B cell (primary cell): ENCODE measurements at regions not wholly inside any gene's neighbourhood (a gene's known extent, or its start where the extent isn't known, plus 50 kb on each side); places are given as distances from the start of the nearest gene placed in this dataset.

Source experiments
- ATAC-seq: fragments of 200-7000 bp; cut with Tn5 transposase; one replicate; pipeline ENCODE4 v1.10.0; 2021; ENCODE audit warnings: low read depth, mild to moderate bottlenecking, moderate number of reproducible peaks, moderate library complexity
- CTCF ChIA-PET: fragments of 350-600 bp; sonication (Branson Sonifier 250); formaldehyde crosslinking; loops from one replicate; lab custom pipeline; 2021; ENCODE audit warnings: antibody characterized with exemption, inconsistent platforms; lab: Charles Lee
- POLR2A ChIA-PET: fragments of 350-600 bp; sonication (Branson Sonifier 250); formaldehyde crosslinking; loops from one replicate; lab custom pipeline; 2021; ENCODE audit warnings: antibody characterized with exemption; lab: Charles Lee
- DNase-seq: peaks from one replicate; pipeline ENCODE4 v3.0.0; 2013
- H2AFZ ChIP-seq: 2 replicates; pipeline ENCODE4 v1.6.1; 2012; ENCODE audit warnings: mild to moderate bottlenecking, low read depth, low read length; ENCODE audit not compliant: insufficient read depth, poor library complexity, severe bottlenecking
- H3K27ac ChIP-seq, 2 donors: 1 replicate in 1 of 2; 2 replicates in 1 of 2; pipeline ENCODE4 v1.5.1; 2012 to 2013; ENCODE audit warnings: low read length in 2 of 2, mild to moderate bottlenecking in 2 of 2, moderate library complexity in 1 of 2
- H3K27me3 ChIP-seq, 4 experiments: fragments of 200-600 bp in 1 of 4; sonication (generic) in 1 of 4; replicated peaks in 1 of 4; 1 replicate in 2 of 4; 2 replicates in 2 of 4; pipeline versions ENCODE4 v1.6.1 to v1.7.0; 2013 to 2016; ENCODE audit warnings: low read length in 3 of 4, mild to moderate bottlenecking in 2 of 4, mixed read lengths in 1 of 4, moderate library complexity in 1 of 4; ENCODE audit not compliant: insufficient read depth in 4 of 4, control insufficient read depth in 3 of 4; ENCODE audit errors: control extremely low read depth in 1 of 4
- H3K36me3 ChIP-seq, 2 experiments: replicated peaks in 1 of 2; 1 replicate in 1 of 2; 2 replicates in 1 of 2; pipeline versions ENCODE4 v1.6.1 to v1.7.1; 2013; ENCODE audit warnings: low read length in 1 of 2; ENCODE audit not compliant: insufficient read depth in 2 of 2, control insufficient read depth in 1 of 2; ENCODE audit errors: control extremely low read depth in 1 of 2, extremely low read depth in 1 of 2
- H3K4me1 ChIP-seq, 2 donors: fragments of 200-600 bp in 1 of 2; sonication (generic) in 1 of 2; 1 replicate in 1 of 2; 2 replicates in 1 of 2; pipeline versions ENCODE4 v1.5.1 to v1.6.1; 2013 to 2017; ENCODE audit warnings: low read length in 2 of 2; ENCODE audit not compliant: control insufficient read depth in 2 of 2, insufficient read depth in 2 of 2
- H3K4me2 ChIP-seq: replicated peaks from 2 replicates; pipeline ENCODE3; 2012; ENCODE audit warnings: mild to moderate bottlenecking, low read depth, low read length; ENCODE audit not compliant: poor library complexity, severe bottlenecking
- H3K4me3 ChIP-seq, 5 experiments: fragments of 200-600 bp in 1 of 5; sonication (generic) in 1 of 5; 1 replicate in 3 of 5; 2 replicates in 2 of 5; pipeline versions ENCODE4 v1.5.1 to v1.7.0; 2011 to 2016; ENCODE audit warnings: low read length in 4 of 5, mild to moderate bottlenecking in 4 of 5, low read depth in 2 of 5, control low read depth in 1 of 5, moderate library complexity in 1 of 5; ENCODE audit not compliant: insufficient read depth in 1 of 5; ENCODE audit errors: control extremely low read depth in 1 of 5, extremely low read depth in 1 of 5
- H3K79me2 ChIP-seq: fragments of 200-600 bp; sonication (generic); one replicate; pipeline ENCODE4 v1.6.0; 2016; ENCODE audit warnings: low read length; ENCODE audit not compliant: control insufficient read depth, insufficient read depth
- H3K9ac ChIP-seq: fragments of 200-600 bp; sonication (generic); 2 replicates; pipeline ENCODE4 v1.6.1; 2017; ENCODE audit warnings: mild to moderate bottlenecking, low read length, moderate library complexity
- H3K9me3 ChIP-seq, 3 donors: one replicate each; pipeline versions ENCODE4 v1.6.1 to v1.7.1; 2013; ENCODE audit warnings: low read length in 2 of 3; ENCODE audit not compliant: control insufficient read depth in 2 of 3, insufficient read depth in 1 of 3; ENCODE audit errors: control extremely low read depth in 1 of 3
- H4K20me1 ChIP-seq: 2 replicates; pipeline ENCODE4 v1.6.0; 2012; ENCODE audit warnings: mild to moderate bottlenecking, low read length; ENCODE audit not compliant: insufficient read depth, control insufficient read depth, poor library complexity, severe bottlenecking
- H3K27ac Mint-ChIP-seq: one replicate; pipeline ENCODE4 v1.8.0; 2021; ENCODE audit warnings: mixed read lengths
- H3K27me3 Mint-ChIP-seq: one replicate; pipeline ENCODE4 v1.8.0; 2021; ENCODE audit warnings: mixed read lengths
- H3K4me1 Mint-ChIP-seq: one replicate; pipeline ENCODE4 v1.8.0; 2021; ENCODE audit warnings: mixed read lengths
- H3K4me3 Mint-ChIP-seq: one replicate; pipeline ENCODE4 v1.8.0; 2021; ENCODE audit warnings: mixed read lengths
- H3K9me3 Mint-ChIP-seq: one replicate; pipeline ENCODE4 v1.8.0; 2022; ENCODE audit warnings: mixed read lengths; ENCODE audit not compliant: insufficient read depth
- CTCF ChIP-seq: fragments of 200-600 bp; IDR thresholded peaks from one replicate; pipeline ENCODE4 v1.8.0; 2022; ENCODE audit warnings: antibody characterized with exemption, mild to moderate bottlenecking
- EZH2 ChIP-seq: IDR thresholded peaks from 2 replicates; pipeline ENCODE4 v1.6.1; 2012; ENCODE audit warnings: borderline replicate concordance, low read depth, mild to moderate bottlenecking, moderate library complexity, low read length; ENCODE audit not compliant: insufficient read depth, poor library complexity, severe bottlenecking
- WGBS: methylation state at CpG from one replicate; pipeline ENCODE4 v1.1.5; 2013; ENCODE audit warnings: missing lambda C conversion rate; ENCODE audit not compliant: insufficient coverage; 5-methylcytosine and 5-hydroxymethylcytosine counted together
- intact Hi-C: fragments of 100-400 bp; cut with micrococcal nuclease; formaldehyde crosslinking; loops from one replicate; pipeline ENCODE4 v1.10.0; 2022

DNA sequence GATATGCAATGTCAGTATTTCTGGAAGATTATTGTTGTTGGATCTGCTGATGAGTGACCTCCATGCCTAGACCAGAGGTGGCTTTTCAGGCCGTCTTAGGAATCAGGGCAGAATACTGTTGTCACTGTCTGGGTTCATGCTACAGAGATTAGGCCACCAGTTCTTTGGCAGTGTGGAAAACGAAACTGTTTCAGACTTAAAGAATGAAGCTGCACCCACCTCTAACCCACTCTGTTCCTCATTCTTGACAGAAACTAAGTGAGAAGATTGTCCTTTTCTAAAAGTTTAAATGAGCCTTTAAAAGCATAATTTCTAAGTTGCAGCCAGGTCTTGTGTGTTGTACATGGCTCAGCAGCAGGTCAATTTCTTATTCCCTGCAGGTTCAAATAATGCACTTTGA lies 444.3 kb downstream of the ENC1 start:
- ATAC-seq (no peak), DNase-seq (no peak)
- Mint-ChIP-seq H3K27me3 (peaks cover 10% of the 10 kb centered on the region), H3K27ac (no peak overlapping the region), H3K4me1 (peaks cover 2% of the 10 kb centered on the region), H3K4me3 (no peak overlapping the region), H3K9me3 (no peaks in the 10 kb centered on the region)
- Histone ChIP-seq H3K9ac (no peak overlapping the region), H3K27ac (no peak overlapping the region), H3K27me3 (peaks cover 0 to 2% (median 0%) of the 10 kb centered on the region in 4 experiments), H3K36me3 (no peaks in the 10 kb centered on the region), H3K4me3 (no peak overlapping the region), H3K79me2 (no peaks in the 10 kb centered on the region), H3K9me3 (no peaks in the 10 kb centered on the region), H2AFZ (no peak overlapping the region), H3K4me1 (no peaks in the 10 kb centered on the region), H4K20me1 (no peaks in the 10 kb centered on the region), H3K4me2 (no peak overlapping the region)
- intact Hi-C loops, result no loop called here
- no peak for TF ChIP-seq CTCF
- TF ChIP-seq EZH2, result no peak
- POLR2A ChIA-PET, result no interaction called here
- WGBS, result 17% methylated on average over 1 of the region's 2 CpGs
- CTCF ChIA-PET, result no interaction called here

DNA sequence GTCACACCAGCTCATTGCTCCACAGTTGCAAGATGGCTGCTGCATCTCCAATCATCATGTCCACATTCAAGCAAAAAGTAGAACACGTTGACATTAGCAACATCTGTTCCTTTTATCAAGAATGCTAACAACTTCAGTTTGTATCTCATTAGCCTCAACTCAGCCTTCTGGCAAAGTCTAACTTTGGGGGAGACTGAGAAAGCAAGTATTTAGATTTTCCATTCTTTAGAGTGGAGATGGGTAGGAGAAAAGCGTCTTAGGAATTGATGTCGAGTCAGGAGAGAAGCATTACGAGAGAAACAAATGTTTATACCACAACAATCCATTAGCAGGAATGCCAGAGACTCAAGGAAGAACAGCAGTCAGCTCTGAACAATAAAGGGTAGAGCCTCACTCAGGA lies 446.3 kb downstream of the ENC1 start:
- Mint-ChIP-seq H3K27me3 (peaks cover 13% of the 10 kb centered on the region), H3K4me3 (no peak overlapping the region), H3K4me1 (peaks cover 2% of the 10 kb centered on the region), H3K9me3 (peaks cover under 1% of the 10 kb centered on the region), H3K27ac (no peak overlapping the region)
- no peak overlapping the region for H3K4me2 ChIP-seq
- ChIA-PET POLR2A (no interaction called here), CTCF (no interaction called here)
- H3K4me1 ChIP-seq, result no peaks in the 10 kb centered on the region
- no peak overlapping the region for H3K4me3 ChIP-seq
- H2AFZ ChIP-seq, result no peak overlapping the region
- 100% methylated on average over 1 of the region's 4 CpGs for WGBS
- peaks cover 0 to 2% (median 0%) of the 10 kb centered on the region in 4 experiments for H3K27me3 ChIP-seq
- no peak for TF ChIP-seq CTCF
- no peak for TF ChIP-seq EZH2
- H3K36me3 ChIP-seq, result no peaks in the 10 kb centered on the region
- no peaks in the 10 kb centered on the region for H3K9me3 ChIP-seq
- no peaks in the 10 kb centered on the region for H4K20me1 ChIP-seq
- no peak overlapping the region for H3K9ac ChIP-seq
- H3K27ac ChIP-seq, result no peak overlapping the region
- DNase-seq (no peak), ATAC-seq (no peak)
- intact Hi-C loops, result no loop called here
- no peaks in the 10 kb centered on the region for H3K79me2 ChIP-seq
